HG03354 (cell line): ENCODE measurements at regions not wholly inside any gene's neighbourhood (a gene's known extent, or its start where the extent isn't known, plus 50 kb on each side); places are given as distances from the start of the nearest gene placed in this dataset.

ENCODE experiments used
- ATAC-seq: cut with Tn5 transposase; IDR thresholded peaks from one replicate; pipeline ENCODE4 v1.9.1; 2021; ENCODE audit warnings: mild to moderate bottlenecking; ENCODE audit not compliant: unreplicated experiment, poor library complexity, severe bottlenecking

- ATAC-seq: no peak
Measured at GRCh38 chr2:67208887-67209500, 188.1 kb upstream of the ETAA1 start.

- no peak for ATAC-seq
Measured at GRCh38 chr2:67210430-67210829, 186.7 kb upstream of the ETAA1 start.

- no peak for ATAC-seq
Measured at GRCh38 chr2:67212203-67212602, 184.9 kb upstream of the ETAA1 start.

DNA sequence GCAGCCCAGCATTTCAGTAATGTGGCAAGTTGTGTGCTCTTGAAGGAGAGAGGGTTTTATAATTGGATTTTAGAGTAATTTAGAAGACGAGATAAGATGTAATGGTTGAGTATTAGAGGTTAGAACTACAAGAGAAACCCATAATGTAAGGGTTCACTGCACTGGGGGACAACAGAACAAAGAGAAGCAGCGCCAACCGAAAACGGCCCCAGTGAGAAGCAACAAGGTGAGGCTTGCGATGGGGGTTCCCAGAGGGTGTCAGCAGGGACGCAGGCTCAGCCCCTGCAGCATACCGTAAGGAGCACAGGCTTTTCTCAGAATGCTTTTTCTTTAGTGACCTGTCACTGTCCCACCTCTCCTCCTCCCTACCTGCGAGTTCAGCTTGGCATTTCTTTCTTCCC, 183.9 kb upstream of the ETAA1 start:
- no peak for ATAC-seq

- no peak for ATAC-seq
Measured at GRCh38 chr2:67213677-67214402, 183.3 kb upstream of the ETAA1 start.

DNA sequence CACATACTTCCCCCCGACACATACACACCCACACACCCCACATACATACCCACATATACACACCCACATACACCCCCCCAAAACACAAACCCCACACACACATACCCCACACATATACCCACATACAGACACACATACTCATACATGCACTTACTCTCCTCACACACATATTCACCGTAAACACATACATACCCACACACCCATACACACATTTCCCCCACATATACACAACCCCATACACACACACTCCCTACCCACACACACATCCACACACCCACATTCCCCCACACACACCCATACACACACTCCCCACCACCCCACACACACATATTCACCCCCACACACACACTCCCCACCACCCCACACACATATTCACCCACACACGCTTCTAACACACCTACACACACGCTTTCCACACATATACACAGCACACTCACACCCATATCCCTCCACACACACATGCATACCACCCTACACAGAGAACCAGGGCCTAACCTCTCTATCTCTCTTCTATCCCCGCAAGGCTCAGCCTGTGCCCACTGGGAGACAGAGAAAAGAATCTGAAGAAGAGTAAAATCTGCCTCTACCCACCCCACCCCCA, 182.4 kb upstream of the ETAA1 start:
- no peak for ATAC-seq

GRCh38 chr2:67215214-67216055, 181.7 kb upstream of the ETAA1 start:
- no peak for ATAC-seq

DNA sequence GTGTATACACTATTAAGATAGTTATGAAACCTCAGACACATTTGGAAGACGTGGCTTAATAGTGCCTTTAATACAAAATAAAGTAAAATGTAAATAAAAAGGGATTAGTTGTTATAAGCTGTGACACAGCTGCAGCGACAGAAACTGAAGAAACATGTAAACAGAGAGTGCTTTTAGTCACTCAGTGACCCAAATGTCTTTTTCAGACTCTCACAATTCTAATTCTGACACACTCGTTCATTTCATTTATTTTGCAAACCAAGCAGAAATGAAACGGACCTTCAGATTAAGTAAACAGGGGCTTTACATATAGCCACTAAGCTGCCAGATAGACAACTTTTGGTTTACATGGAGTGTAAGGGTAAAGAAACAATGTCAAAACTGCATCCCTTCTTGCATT, 181.0 kb upstream of the ETAA1 start:
- ATAC-seq: no peak

DNA sequence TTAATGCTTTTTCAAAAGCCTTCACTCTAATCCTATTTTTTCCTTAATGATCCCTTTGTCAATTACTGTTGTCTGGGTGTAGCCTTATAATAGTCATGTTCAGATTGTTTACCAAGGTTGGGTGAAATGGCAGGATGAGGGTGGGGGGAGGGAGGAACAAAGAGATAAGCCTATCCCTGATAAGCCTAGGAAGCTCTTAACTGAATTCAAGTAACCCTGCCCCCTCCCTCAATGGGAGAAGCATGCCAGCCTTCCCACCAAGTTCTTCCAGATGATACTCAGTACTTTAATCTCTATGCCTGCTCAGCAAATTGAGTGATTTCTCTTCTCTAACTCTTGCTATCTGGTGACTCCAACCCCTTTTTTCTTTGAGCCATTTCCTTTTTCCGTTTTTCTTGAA, 180.3 kb upstream of the ETAA1 start:
- no peak for ATAC-seq

GRCh38 chr2:67217398-67217797, 179.7 kb upstream of the ETAA1 start:
- ATAC-seq: no peak

GRCh38 chr2:67218056-67218455, 179.1 kb upstream of the ETAA1 start:
- no peak for ATAC-seq

DNA sequence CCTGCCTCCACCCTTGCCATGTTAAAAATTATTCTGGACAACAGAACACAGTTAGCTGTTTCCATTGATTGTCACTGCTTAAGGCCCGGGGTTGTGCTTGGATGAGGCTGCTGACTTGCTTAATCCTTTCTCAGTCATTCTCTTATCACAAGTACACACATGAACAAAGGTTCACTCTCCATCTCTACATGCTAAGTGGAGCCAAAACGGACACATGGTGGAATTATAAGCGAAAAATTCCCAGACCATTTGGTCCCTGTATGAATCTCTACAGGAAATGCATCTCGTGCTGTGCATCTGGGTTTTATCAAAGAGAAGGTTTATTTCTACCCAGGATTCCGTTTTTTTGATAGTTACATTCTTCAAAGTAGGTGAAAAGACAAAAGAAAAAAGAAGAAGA, 177.5 kb upstream of the ETAA1 start:
- ATAC-seq: no peak

- ATAC-seq: no peak
Measured at GRCh38 chr2:67221266-67221665, 175.9 kb upstream of the ETAA1 start.

GRCh38 chr2:67225287-67225973, 171.7 kb upstream of the ETAA1 start:
- no peak for ATAC-seq

DNA sequence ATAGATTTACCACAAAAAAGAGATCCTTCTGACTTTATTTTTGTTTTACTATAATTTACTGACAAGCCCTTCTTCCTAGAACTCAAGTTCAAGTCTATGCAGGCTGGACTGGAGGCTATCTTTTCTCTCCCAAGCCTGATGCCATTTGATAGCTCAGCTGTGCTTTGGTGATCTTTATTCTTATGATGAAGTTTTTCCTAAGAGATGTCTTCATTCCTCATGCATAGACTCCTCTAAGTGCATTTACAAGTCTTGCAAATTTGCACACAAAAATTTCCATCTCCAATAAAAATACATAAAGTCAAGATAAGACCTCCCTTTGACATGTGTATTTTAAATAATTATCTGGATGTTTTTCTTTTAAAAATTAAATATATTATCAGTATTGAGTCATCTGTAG, 167.4 kb upstream of the ETAA1 start:
- ATAC-seq: no peak

- no peak for ATAC-seq
Measured at GRCh38 chr2:67232936-67233335, 164.2 kb upstream of the ETAA1 start.

- ATAC-seq: no peak
Measured at GRCh38 chr2:67234440-67234839, 162.7 kb upstream of the ETAA1 start.

GRCh38 chr2:67237288-67237687, 159.8 kb upstream of the ETAA1 start:
- no peak for ATAC-seq

- no peak for ATAC-seq
Measured at GRCh38 chr2:67240507-67240906, 156.6 kb upstream of the ETAA1 start.

DNA sequence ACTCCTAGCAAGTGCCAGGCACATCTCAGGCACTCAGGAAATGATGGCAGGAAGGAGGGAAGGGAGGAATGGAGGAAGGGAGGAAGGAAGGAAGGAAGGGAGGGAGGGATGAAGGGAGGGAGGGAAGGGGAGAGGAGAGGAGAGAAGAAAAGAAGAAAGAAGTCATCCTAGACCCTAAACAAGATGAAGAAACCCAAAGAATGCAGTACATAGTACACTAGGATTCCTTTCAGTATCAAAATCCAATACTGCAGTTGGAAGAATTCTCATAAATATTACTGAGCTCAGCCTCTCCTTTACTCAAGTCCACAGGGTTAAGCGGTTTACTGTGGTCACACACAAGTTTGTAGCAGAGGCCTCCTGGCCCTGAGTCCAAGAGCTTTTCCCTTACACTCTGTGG, 155.7 kb upstream of the ETAA1 start:
- no peak for ATAC-seq
